GM12878 (cell line): ENCODE measurements at regions not wholly inside any gene's neighbourhood (a gene's known extent, or its start where the extent isn't known, plus 50 kb on each side); places are given as distances from the start of the nearest gene placed in this dataset.

Experiments
- ATAC-seq: fragments of 200-7000 bp; cut with Tn5 transposase; 3 replicates; pipeline ENCODE4 v1.9.1; 2020; ENCODE audit warnings: mild to moderate bottlenecking, moderate library complexity
- BruUV-seq: library from RNA; stranded (reverse); fragments of 400-500 nt; replicated peaks from 2 replicates; lab custom pipeline; 2021; lab: Mats Ljungman, UMichigan
- CTCF ChIA-PET: fragments of 300-600 bp; sonication (Branson Sonifier 250); formaldehyde crosslinking; extraction: SDS; loops from one replicate; lab custom pipeline; 2021; ENCODE audit warnings: inconsistent platforms; lab: Yijun Ruan, JAX
- POLR2A ChIA-PET: fragments of 350-600 bp; formaldehyde crosslinking; extraction: SDS; loops from one replicate; lab custom pipeline; 2021; ENCODE audit warnings: inconsistent platforms; lab: Charles Lee
- RAD21 ChIA-PET: fragments of 300-600 bp; sonication (Branson Sonifier 250); formaldehyde crosslinking; loops from one replicate; lab custom pipeline; 2023; ENCODE audit warnings: antibody characterized with exemption; ENCODE audit not compliant: unreplicated experiment; lab: Charles Lee
- SMC1A ChIA-PET: fragments of 300-600 bp; sonication (Branson Sonifier 250); formaldehyde crosslinking; loops from one replicate; lab custom pipeline; 2023; ENCODE audit not compliant: unreplicated experiment, uncharacterized antibody; lab: Charles Lee
- DNase-seq: peaks from one replicate; pipeline ENCODE4 v3.0.0-alpha.2; 2011; ENCODE audit warnings: low read depth, low spot score
- FAIRE-seq: peaks from 3 replicates; lab custom pipeline; 2011; peaks lifted over from hg19 to GRCh38; lab: Jason Lieb, UNC
- H2AFZ ChIP-seq: 2 replicates; pipeline ENCODE4 v1.6.0; 2011; ENCODE audit warnings: low read depth, low read length, control low read depth; ENCODE audit not compliant: control insufficient read depth
- H3K27ac ChIP-seq: 2 replicates; pipeline ENCODE4 v1.5.1; 2011; ENCODE audit warnings: control low read depth; ENCODE audit not compliant: control insufficient read depth, insufficient read depth
- H3K27me3 ChIP-seq, 2 experiments: replicated peaks in 1 of 2; 2 replicates each; pipeline versions ENCODE4 v1.6.0 to v1.6.1; 2011; ENCODE audit warnings: low read length in 1 of 2; ENCODE audit not compliant: control insufficient read depth in 2 of 2, insufficient read depth in 2 of 2
- H3K36me3 ChIP-seq, 2 experiments: 2 replicates each; pipeline ENCODE4 v1.5.1; 2011; ENCODE audit warnings: low read length in 1 of 2; ENCODE audit not compliant: control insufficient read depth in 2 of 2, insufficient read depth in 2 of 2
- H3K4me1 ChIP-seq: 2 replicates; pipeline ENCODE4 v1.6.1; 2011; ENCODE audit warnings: mild to moderate bottlenecking, low read length, moderate library complexity, mixed read lengths; ENCODE audit not compliant: control insufficient read depth, insufficient read depth
- H3K4me2 ChIP-seq: 2 replicates; pipeline ENCODE4 v1.6.0; 2011; ENCODE audit warnings: control low read depth; ENCODE audit not compliant: control insufficient read depth, insufficient read depth
- H3K4me3 ChIP-seq: fragments of 200-600 bp; sonication (generic); 2 replicates; pipeline ENCODE4 v1.5.1; 2016
- H3K79me2 ChIP-seq: 2 replicates; pipeline ENCODE4 v1.6.0; 2011; ENCODE audit warnings: low read length; ENCODE audit not compliant: control insufficient read depth, insufficient read depth
- H3K9ac ChIP-seq: 2 replicates; pipeline ENCODE4 v1.8.0; 2011; ENCODE audit warnings: low read length, control low read depth, mixed read lengths; ENCODE audit not compliant: control insufficient read depth, insufficient read depth
- H3K9me3 ChIP-seq: replicated peaks from 3 replicates; pipeline ENCODE4 v1.5.1; 2011; ENCODE audit warnings: mild to moderate bottlenecking, low read length; ENCODE audit not compliant: control insufficient read depth, insufficient read depth
- H4K20me1 ChIP-seq: 2 replicates; pipeline ENCODE4 v1.6.0; 2011; ENCODE audit not compliant: control insufficient read depth, insufficient read depth
- BHLHE40 ChIP-seq, 2 experiments: fragments of 450-650 bp in 1 of 2; IDR thresholded peaks; 2 replicates each; pipeline ENCODE4 v1.6.1; 2011 to 2017; ENCODE audit warnings: low read depth in 2 of 2, borderline replicate concordance in 1 of 2, improper control_type of control experiment in 1 of 2, low read length in 1 of 2, mild to moderate bottlenecking in 1 of 2
- CEBPB ChIP-seq, 2 experiments: fragments of 150-350 bp in 1 of 2; IDR thresholded peaks; 2 replicates each; pipeline ENCODE4 v1.6.1; 2012 to 2014; ENCODE audit warnings: low read depth in 2 of 2, low read length in 2 of 2, borderline replicate concordance in 1 of 2, inconsistent platforms in 1 of 2
- CHD2 ChIP-seq: IDR thresholded peaks from 2 replicates; pipeline ENCODE4 v1.6.1; 2011; ENCODE audit warnings: low read depth, low read length, improper control_type of control experiment, borderline replicate concordance
- IRF4 ChIP-seq: IDR thresholded peaks from 2 replicates; pipeline ENCODE4 v1.6.1; 2011; ENCODE audit warnings: low read depth, low read length
- JUNB ChIP-seq: IDR thresholded peaks from 2 replicates; pipeline ENCODE4 v1.6.1; 2016; ENCODE audit warnings: antibody characterized with exemption, mild to moderate bottlenecking
- NR2C1 ChIP-seq: fragments of 450-650 bp; IDR thresholded peaks from 2 replicates; pipeline ENCODE4 v1.6.1; 2017; ENCODE audit warnings: antibody characterized with exemption, mild to moderate bottlenecking, moderate library complexity
- RCOR1 ChIP-seq: conservative IDR thresholded peaks from 2 replicates; pipeline ENCODE4 v1.6.1; 2012; ENCODE audit warnings: low read depth, low read length, improper control_type of control experiment
- ZNF274 ChIP-seq: IDR thresholded peaks from one replicate; pipeline ENCODE4 v1.8.0; 2011; ENCODE audit not compliant: insufficient read length, insufficient read depth
- WGBS: methylation state at CpG from one replicate; pipeline ENCODE4 v1.1.6; 2016; ENCODE audit warnings: low lambda C conversion rate; ENCODE audit not compliant: insufficient replicate concordance, insufficient coverage; ENCODE audit errors: missing lambda C conversion rate; 5-methylcytosine and 5-hydroxymethylcytosine counted together
- in situ Hi-C: fragments of 300-500 bp; cut with MboI; formaldehyde crosslinking; loops from 9 replicates; pipeline ENCODE4 v1.14.3; 2018; ENCODE audit warnings: mixed read lengths
- intact Hi-C: fragments of 100-400 bp; cut with micrococcal nuclease; formaldehyde crosslinking; loops from one replicate; pipeline ENCODE4 v1.14.2; 2022; ENCODE audit not compliant: unreplicated experiment

DNA sequence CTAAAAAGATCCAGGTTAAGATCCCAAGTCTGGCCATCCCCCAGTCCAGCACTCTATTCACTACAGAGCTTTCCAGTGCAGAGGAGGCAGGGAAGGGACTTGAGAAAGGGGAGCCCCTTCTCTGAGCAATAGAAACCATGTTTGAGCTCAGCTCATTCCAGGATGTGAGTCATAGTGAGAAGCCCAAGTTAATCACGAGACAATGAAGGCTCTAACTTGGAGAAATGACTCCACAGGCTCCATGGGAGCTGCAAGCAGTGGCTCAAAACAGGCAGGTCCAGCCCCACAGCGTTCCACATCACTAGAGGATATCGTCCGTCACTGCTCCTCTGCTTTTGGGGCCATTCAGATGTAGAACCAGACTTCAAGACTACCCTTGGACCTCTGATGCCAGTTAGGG lies 59.1 kb downstream of the CAMK2N1 start:
- Histone ChIP-seq H3K9me3 (no peaks in the 10 kb centered on the region; the same call in 2 of the 3 replicates), H2AFZ (no peak overlapping the region), H3K9ac (no peak overlapping the region), H3K36me3 (no peaks in the 10 kb centered on the region), H3K27me3 (0 out of 4 replicates have a peak, but pooled peaks cover 0 to 2% of the 10 kb centered on the region in 2 experiments), H3K4me1 (peaks cover 8% of the 10 kb centered on the region), H3K27ac (no peak overlapping the region), H3K4me3 (no peak overlapping the region), H4K20me1 (no peaks in the 10 kb centered on the region), H3K79me2 (no peaks in the 10 kb centered on the region), H3K4me2 (0 out of 2 replicates have a peak overlapping the region, but pooled peaks have one; percentile 45)
- in situ Hi-C loops (no loop called here), intact Hi-C loops (no loop called here)
- ChIA-PET CTCF (interaction anchor here (0.6 kb wide), 1 partner anchor 95 kb away, joined by 3 read pairs; no protein-coding TSS in a partner anchor), POLR2A (no interaction called here), SMC1A (no interaction called here), RAD21 (interaction anchor here (0.8 kb wide), 1 partner anchor 16 kb away, joined by 3 read pairs; no protein-coding TSS in a partner anchor)
- 22% methylated on average over 4 of the region's 4 CpGs for WGBS
- no peak for TF ChIP-seq RCOR1
- no peak for TF ChIP-seq NR2C1
- peak in 1 of 2 experiments; percentile 35; a peak in 1 of 4 replicates for TF ChIP-seq BHLHE40 (IDR thresholded peaks at IDR 0.05; ENCODE audit: borderline replicate concordance in 1 of 2, low read depth in 2 of 2, low read length in 1 of 2)
- TF ChIP-seq CEBPB (IDR thresholded peaks at IDR 0.05; ENCODE audit: borderline replicate concordance in 1 of 2, low read depth in 2 of 2, low read length in 2 of 2), result no peak
- 0 out of 2 replicates have a peak, but pooled peaks have one; percentile 59 for TF ChIP-seq IRF4
- TF ChIP-seq JUNB, result peak; percentile 37; the same call in 1 of the 2 replicates
- TF ChIP-seq ZNF274, result no peak
- TF ChIP-seq CHD2, result no peak
- FAIRE-seq (no peak), DNase-seq (no peak), ATAC-seq (peak; percentile 25; the same call in 2 of the 3 replicates)
- BruUV-seq, result no TSS peak
